ENCODE measurements at regions not wholly inside any gene's neighbourhood (a gene's known extent, or its start where the extent isn't known, plus 50 kb on each side); places are given as distances from the start of the nearest gene placed in this dataset.

- TF ChIP-seq, protein P1, sequence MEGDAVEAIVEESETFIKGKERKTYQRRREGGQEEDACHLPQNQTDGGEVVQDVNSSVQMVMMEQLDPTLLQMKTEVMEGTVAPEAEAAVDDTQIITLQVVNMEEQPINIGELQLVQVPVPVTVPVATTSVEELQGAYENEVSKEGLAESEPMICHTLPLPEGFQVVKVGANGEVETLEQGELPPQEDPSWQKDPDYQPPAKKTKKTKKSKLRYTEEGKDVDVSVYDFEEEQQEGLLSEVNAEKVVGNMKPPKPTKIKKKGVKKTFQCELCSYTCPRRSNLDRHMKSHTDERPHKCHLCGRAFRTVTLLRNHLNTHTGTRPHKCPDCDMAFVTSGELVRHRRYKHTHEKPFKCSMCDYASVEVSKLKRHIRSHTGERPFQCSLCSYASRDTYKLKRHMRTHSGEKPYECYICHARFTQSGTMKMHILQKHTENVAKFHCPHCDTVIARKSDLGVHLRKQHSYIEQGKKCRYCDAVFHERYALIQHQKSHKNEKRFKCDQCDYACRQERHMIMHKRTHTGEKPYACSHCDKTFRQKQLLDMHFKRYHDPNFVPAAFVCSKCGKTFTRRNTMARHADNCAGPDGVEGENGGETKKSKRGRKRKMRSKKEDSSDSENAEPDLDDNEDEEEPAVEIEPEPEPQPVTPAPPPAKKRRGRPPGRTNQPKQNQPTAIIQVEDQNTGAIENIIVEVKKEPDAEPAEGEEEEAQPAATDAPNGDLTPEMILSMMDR (optimal IDR thresholded peaks at IDR 0.05 in 1 of 3, IDR thresholded peaks at IDR 0.05 in 1 of 3, conservative IDR thresholded peaks at IDR 0.05 in 1 of 3; ENCODE audit: extremely low read depth in 1 of 3, insufficient read depth in 2 of 3, low read length in 3 of 3): no peak
- no peak for TF ChIP-seq EZH2 (IDR thresholded peaks at IDR 0.05; ENCODE audit: low read length)
These were observed 224.4 kb upstream of the PCDH7 start for GRCh38 chr4:30495651-30496310.

Measured in keratinocyte (primary cell).